ENCODE measurements at regions not wholly inside any gene's neighbourhood (a gene's known extent, or its start where the extent isn't known, plus 50 kb on each side); places are given as distances from the start of the nearest gene placed in this dataset.

- in situ Hi-C loops (cut with HindIII; ENCODE audit: low sequenced_read_pairs), result no loop called here
- no peak for TF ChIP-seq CTCF (IDR thresholded peaks at IDR 0.05; ENCODE audit: low read depth, low read length)
- no peak overlapping the region for H3K4me3 ChIP-seq (ENCODE audit: low read depth, low read length)
- DNase-seq (ENCODE audit: low read depth, low spot score), result peak; percentile 56
Measured at GRCh38 chr1:218809625-218810024, 364.1 kb upstream of the LYPLAL1 start.

- no peak overlapping the region for H3K4me3 ChIP-seq (ENCODE audit: low read depth, low read length)
- no peak for TF ChIP-seq CTCF (IDR thresholded peaks at IDR 0.05; ENCODE audit: low read depth, low read length)
- in situ Hi-C loops (cut with HindIII; ENCODE audit: low sequenced_read_pairs), result no loop called here
- no peak for DNase-seq (ENCODE audit: low read depth, low spot score)
Measured at GRCh38 chr1:218810306-218810705, 363.4 kb upstream of the LYPLAL1 start.

- TF ChIP-seq CTCF (IDR thresholded peaks at IDR 0.05; ENCODE audit: low read depth, low read length), result no peak
- in situ Hi-C loops (cut with HindIII; ENCODE audit: low sequenced_read_pairs), result no loop called here
- H3K4me3 ChIP-seq (ENCODE audit: low read depth, low read length), result no peak overlapping the region
- DNase-seq (ENCODE audit: low read depth, low spot score), result no peak
Measured at GRCh38 chr1:218811497-218811896, 362.2 kb upstream of the LYPLAL1 start.

GRCh38 chr1:218812360-218812759, 361.3 kb upstream of the LYPLAL1 start:
- no peak for TF ChIP-seq CTCF (IDR thresholded peaks at IDR 0.05; ENCODE audit: low read depth, low read length)
- DNase-seq (ENCODE audit: low read depth, low spot score), result no peak
- in situ Hi-C loops (cut with HindIII; ENCODE audit: low sequenced_read_pairs), result no loop called here
- H3K4me3 ChIP-seq (ENCODE audit: low read depth, low read length), result no peak overlapping the region

- in situ Hi-C loops (cut with HindIII; ENCODE audit: low sequenced_read_pairs), result no loop called here
- no peak overlapping the region for H3K4me3 ChIP-seq (ENCODE audit: low read depth, low read length)
- peak; percentile 41 for DNase-seq (ENCODE audit: low read depth, low spot score)
- no peak for TF ChIP-seq CTCF (IDR thresholded peaks at IDR 0.05; ENCODE audit: low read depth, low read length)
Measured at GRCh38 chr1:218813237-218813636, 360.4 kb upstream of the LYPLAL1 start.

- H3K4me3 ChIP-seq (ENCODE audit: low read depth, low read length), result no peak overlapping the region
- in situ Hi-C loops (cut with HindIII; ENCODE audit: low sequenced_read_pairs), result no loop called here
- no peak for DNase-seq (ENCODE audit: low read depth, low spot score)
- no peak for TF ChIP-seq CTCF (IDR thresholded peaks at IDR 0.05; ENCODE audit: low read depth, low read length)
Measured at GRCh38 chr1:218815076-218815475, 358.6 kb upstream of the LYPLAL1 start.

- in situ Hi-C loops (cut with HindIII; ENCODE audit: low sequenced_read_pairs), result no loop called here
- no peak overlapping the region for H3K4me3 ChIP-seq (ENCODE audit: low read depth, low read length)
- no peak for DNase-seq (ENCODE audit: low read depth, low spot score)
- no peak for TF ChIP-seq CTCF (IDR thresholded peaks at IDR 0.05; ENCODE audit: low read depth, low read length)
Measured at GRCh38 chr1:218817071-218817470, 356.6 kb upstream of the LYPLAL1 start.

Data from astrocyte of the spinal cord (primary cell).